Progenitor cell of endocrine pancreas (in vitro differentiated cells): ENCODE measurements at regions not wholly inside any gene's neighbourhood (a gene's known extent, or its start where the extent isn't known, plus 50 kb on each side); places are given as distances from the start of the nearest gene placed in this dataset.

ENCODE experiments used
- DNase-seq: peaks from one replicate; pipeline ENCODE4 v3.0.0; 2021; ENCODE audit warnings: low spot score; ENCODE audit not compliant: unreplicated experiment
- H3K27ac Mint-ChIP-seq: 2 replicates; pipeline ENCODE4 v1.8.0; 2021; ENCODE audit warnings: mild to moderate bottlenecking, moderate library complexity, mixed read lengths
- H3K27me3 Mint-ChIP-seq: 2 replicates; pipeline ENCODE4 v1.8.0; 2021; ENCODE audit warnings: mixed read lengths
- H3K36me3 Mint-ChIP-seq: 2 replicates; pipeline ENCODE4 v1.8.0; 2022; ENCODE audit warnings: mixed read lengths; ENCODE audit not compliant: insufficient read depth
- H3K4me1 Mint-ChIP-seq: 2 replicates; pipeline ENCODE4 v1.8.0; 2021; ENCODE audit warnings: low read depth, mixed read lengths
- H3K4me3 Mint-ChIP-seq: 2 replicates; pipeline ENCODE4 v1.8.0; 2021; ENCODE audit warnings: low read depth, mild to moderate bottlenecking, moderate library complexity, mixed read lengths
- H3K9me3 Mint-ChIP-seq: 2 replicates; pipeline ENCODE4 v1.8.0; 2021; ENCODE audit warnings: low read depth, mixed read lengths
- CTCF ChIP-seq: fragments of 200-600 bp; sonication (generic); IDR thresholded peaks from one replicate; pipeline ENCODE4 v1.5.0; 2021; ENCODE audit warnings: antibody characterized with exemption, mild to moderate bottlenecking; ENCODE audit not compliant: unreplicated experiment

GRCh38 chr10:17518338-17518737 lies 63.9 kb upstream of the ST8SIA6 start:
- Mint-ChIP-seq H3K27ac (no peak overlapping the region), H3K9me3 (peaks cover 7% of the 10 kb centered on the region), H3K36me3 (no peaks in the 10 kb centered on the region), H3K4me3 (no peak overlapping the region), H3K27me3 (peaks cover 2% of the 10 kb centered on the region), H3K4me1 (no peaks in the 10 kb centered on the region)
- TF ChIP-seq CTCF = no peak
- no peak for DNase-seq

- no peak for DNase-seq
- no peaks in the 10 kb centered on the region for H3K36me3 Mint-ChIP-seq
- H3K27me3 Mint-ChIP-seq = peaks cover 2% of the 10 kb centered on the region
- no peak overlapping the region for H3K4me3 Mint-ChIP-seq
- TF ChIP-seq CTCF = no peak
- H3K9me3 Mint-ChIP-seq = no peaks in the 10 kb centered on the region
- no peak overlapping the region for H3K27ac Mint-ChIP-seq
- no peaks in the 10 kb centered on the region for H3K4me1 Mint-ChIP-seq
Observed at GRCh38 chr10:17516376-17516775, 62.0 kb upstream of the ST8SIA6 start.

- Mint-ChIP-seq H3K36me3 (no peaks in the 10 kb centered on the region), H3K27ac (peak overlapping the region; percentile 41), H3K4me3 (no peak overlapping the region), H3K27me3 (peaks cover 2% of the 10 kb centered on the region), H3K9me3 (peaks cover 3% of the 10 kb centered on the region), H3K4me1 (no peaks in the 10 kb centered on the region)
- TF ChIP-seq CTCF = no peak
- no peak for DNase-seq
Observed at GRCh38 chr10:17512341-17513001, 58.1 kb upstream of the ST8SIA6 start.

GRCh38 chr10:17510242-17510908 lies 56.0 kb upstream of the ST8SIA6 start:
- TF ChIP-seq CTCF = no peak
- Mint-ChIP-seq H3K4me1 (no peaks in the 10 kb centered on the region), H3K36me3 (no peaks in the 10 kb centered on the region), H3K9me3 (peaks cover 3% of the 10 kb centered on the region), H3K27me3 (no peaks in the 10 kb centered on the region), H3K4me3 (no peak overlapping the region), H3K27ac (no peak overlapping the region)
- DNase-seq = no peak

- no peak for TF ChIP-seq CTCF
- peaks cover 7% of the 10 kb centered on the region for H3K27me3 Mint-ChIP-seq
- H3K9me3 Mint-ChIP-seq = peaks cover 3% of the 10 kb centered on the region
- no peak overlapping the region for H3K4me3 Mint-ChIP-seq
- DNase-seq = no peak
- no peaks in the 10 kb centered on the region for H3K4me1 Mint-ChIP-seq
- no peaks in the 10 kb centered on the region for H3K36me3 Mint-ChIP-seq
- no peak overlapping the region for H3K27ac Mint-ChIP-seq
Observed at GRCh38 chr10:17507538-17507937, 53.1 kb upstream of the ST8SIA6 start.
